Osteoblast (primary cell): ENCODE measurements at regions not wholly inside any gene's neighbourhood (a gene's known extent, or its start where the extent isn't known, plus 50 kb on each side); places are given as distances from the start of the nearest gene placed in this dataset.

Experiments
- DNase-seq: peaks from one replicate; pipeline ENCODE4 v3.0.0; 2011; ENCODE audit warnings: low spot score, mixed read lengths; ENCODE audit not compliant: insufficient read length; ENCODE audit errors: missing footprints
- H2AFZ ChIP-seq: 2 replicates; pipeline ENCODE4 v1.6.0; 2011; ENCODE audit warnings: mild to moderate bottlenecking, low read length
- H3K27ac ChIP-seq: 2 replicates; pipeline ENCODE4 v1.5.1; 2011; ENCODE audit warnings: mild to moderate bottlenecking, low read depth, low read length, moderate library complexity
- H3K27me3 ChIP-seq: 2 replicates; pipeline ENCODE4 v1.6.0; 2012; ENCODE audit warnings: mild to moderate bottlenecking, control low read depth, inconsistent platforms, low read length, moderate library complexity; ENCODE audit not compliant: insufficient read depth
- H3K36me3 ChIP-seq: 2 replicates; pipeline ENCODE4 v1.5.1; 2011; ENCODE audit warnings: mild to moderate bottlenecking, low read length, control low read depth, moderate library complexity; ENCODE audit not compliant: insufficient read depth
- H3K4me1 ChIP-seq: 2 replicates; pipeline ENCODE4 v1.5.1; 2011; ENCODE audit warnings: mild to moderate bottlenecking, low read length, control low read depth, moderate library complexity; ENCODE audit not compliant: insufficient read depth
- H3K4me2 ChIP-seq: 2 replicates; pipeline ENCODE4 v1.6.0; 2011; ENCODE audit warnings: mild to moderate bottlenecking, low read length; ENCODE audit not compliant: insufficient read depth
- H3K4me3 ChIP-seq: fragments of 200-600 bp; sonication (generic); 3 replicates; pipeline ENCODE4 v1.5.1; 2012; ENCODE audit warnings: mild to moderate bottlenecking, low read length, inconsistent platforms; ENCODE audit not compliant: insufficient read depth
- H3K79me2 ChIP-seq: 2 replicates; pipeline ENCODE4 v1.6.0; 2012; ENCODE audit warnings: mild to moderate bottlenecking, low read length, control low read depth, inconsistent platforms; ENCODE audit not compliant: insufficient read depth
- H3K9me3 ChIP-seq: 2 replicates; pipeline ENCODE4 v1.5.1; 2011; ENCODE audit warnings: low read depth, low read length, control low read depth
- H4K20me1 ChIP-seq: 2 replicates; pipeline ENCODE4 v1.6.0; 2012; ENCODE audit warnings: mild to moderate bottlenecking, low read length, control low read depth; ENCODE audit not compliant: insufficient read depth
- CTCF ChIP-seq: IDR thresholded peaks from 2 replicates; pipeline ENCODE4 v1.5.1; 2011; ENCODE audit warnings: mild to moderate bottlenecking, low read depth, low read length, moderate library complexity; ENCODE audit errors: extremely low read depth

- Histone ChIP-seq H3K79me2 (no peaks in the 10 kb centered on the region), H4K20me1 (no peaks in the 10 kb centered on the region), H3K27ac (no peak overlapping the region), H3K9me3 (no peaks in the 10 kb centered on the region), H3K4me1 (no peaks in the 10 kb centered on the region), H3K4me2 (no peak overlapping the region), H3K27me3 (no peaks in the 10 kb centered on the region), H3K36me3 (no peaks in the 10 kb centered on the region), H2AFZ (no peak overlapping the region), H3K4me3 (no peak overlapping the region)
- TF ChIP-seq CTCF, result no peak
- no peak for DNase-seq
These were observed 1243.2 kb upstream of the ADGRL4 start for GRCh38 chr1:80249699-80250098.

DNA sequence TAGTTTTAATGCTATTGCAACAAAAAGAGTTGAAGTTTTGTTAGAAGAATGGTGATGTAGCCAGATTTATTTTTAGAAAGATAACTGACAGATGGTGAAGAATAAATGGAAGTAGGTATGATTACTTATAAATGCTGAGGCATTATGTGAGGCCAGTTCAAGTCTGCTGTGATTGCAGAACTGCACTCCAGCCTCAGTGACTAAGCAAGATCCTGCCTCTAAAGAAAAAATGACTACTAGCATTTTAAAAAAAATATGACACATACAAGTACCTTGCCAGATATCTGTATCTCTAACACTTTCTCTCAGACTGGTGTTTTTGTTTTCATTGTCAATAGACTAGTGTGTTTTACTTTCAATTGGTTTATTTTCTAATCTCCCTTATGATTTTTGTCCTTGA, 1242.4 kb upstream of the ADGRL4 start:
- H3K9me3 ChIP-seq, result no peaks in the 10 kb centered on the region
- H3K27me3 ChIP-seq, result no peaks in the 10 kb centered on the region
- H3K4me3 ChIP-seq, result no peak overlapping the region
- TF ChIP-seq CTCF, result no peak
- H2AFZ ChIP-seq, result no peak overlapping the region
- no peak overlapping the region for H3K4me2 ChIP-seq
- no peaks in the 10 kb centered on the region for H4K20me1 ChIP-seq
- no peak overlapping the region for H3K27ac ChIP-seq
- no peaks in the 10 kb centered on the region for H3K4me1 ChIP-seq
- no peaks in the 10 kb centered on the region for H3K79me2 ChIP-seq
- no peak for DNase-seq
- no peaks in the 10 kb centered on the region for H3K36me3 ChIP-seq

DNA sequence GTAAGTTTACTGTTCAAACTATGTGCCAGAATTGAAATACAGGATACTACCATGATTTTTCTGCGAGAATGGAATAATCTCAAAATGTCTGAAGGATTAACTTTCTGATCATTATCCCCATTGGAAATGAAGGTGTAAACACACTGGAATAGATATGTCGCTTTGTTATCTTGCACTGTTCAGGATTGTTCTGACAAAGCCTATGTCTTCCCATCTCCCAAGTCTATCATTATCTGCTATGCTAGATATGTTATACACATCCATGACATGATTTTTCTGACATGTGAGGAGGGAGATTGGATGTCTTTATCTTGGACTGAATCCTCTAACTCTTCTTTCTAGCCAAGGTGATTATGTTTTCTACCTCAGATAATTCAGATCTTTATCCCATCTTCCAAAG, 1239.3 kb upstream of the ADGRL4 start:
- Histone ChIP-seq H3K4me1 (no peaks in the 10 kb centered on the region), H3K27ac (no peak overlapping the region), H4K20me1 (no peaks in the 10 kb centered on the region), H3K4me3 (no peak overlapping the region), H2AFZ (no peak overlapping the region), H3K4me2 (no peak overlapping the region), H3K36me3 (no peaks in the 10 kb centered on the region), H3K79me2 (no peaks in the 10 kb centered on the region), H3K27me3 (no peaks in the 10 kb centered on the region), H3K9me3 (peaks cover 2% of the 10 kb centered on the region)
- no peak for TF ChIP-seq CTCF
- DNase-seq, result no peak

DNA sequence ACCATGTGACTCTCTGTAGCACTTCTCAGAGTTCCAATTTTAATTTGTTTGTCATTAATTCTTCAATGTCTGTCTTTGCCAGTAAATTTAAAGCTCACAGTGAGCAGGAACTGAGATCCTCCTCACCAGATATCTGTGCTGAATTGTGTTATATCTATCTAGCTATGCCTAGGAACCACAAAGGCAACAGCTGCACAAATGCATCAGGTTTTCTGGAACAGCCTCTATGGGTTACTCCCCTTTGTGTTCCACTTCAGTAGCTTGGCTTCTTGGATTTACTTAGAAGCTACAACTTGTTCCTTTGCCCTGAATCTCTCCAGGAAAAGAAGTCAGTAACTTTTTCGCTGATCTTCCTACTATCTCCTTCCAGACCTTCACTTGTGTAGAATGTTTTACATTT, 1237.8 kb upstream of the ADGRL4 start:
- no peak overlapping the region for H3K4me3 ChIP-seq
- H3K79me2 ChIP-seq, result no peaks in the 10 kb centered on the region
- no peaks in the 10 kb centered on the region for H3K4me1 ChIP-seq
- no peaks in the 10 kb centered on the region for H3K27me3 ChIP-seq
- H3K4me2 ChIP-seq, result no peak overlapping the region
- peaks cover 2% of the 10 kb centered on the region for H3K9me3 ChIP-seq
- no peak for TF ChIP-seq CTCF
- no peaks in the 10 kb centered on the region for H4K20me1 ChIP-seq
- no peak overlapping the region for H2AFZ ChIP-seq
- no peak for DNase-seq
- H3K36me3 ChIP-seq, result no peaks in the 10 kb centered on the region
- no peak overlapping the region for H3K27ac ChIP-seq
